Ishikawa (cell line): ENCODE measurements at regions not wholly inside any gene's neighbourhood (a gene's known extent, or its start where the extent isn't known, plus 50 kb on each side); places are given as distances from the start of the nearest gene placed in this dataset.

Experiments used
- CEBPB ChIP-seq: IDR thresholded peaks from 2 replicates; pipeline ENCODE4 v1.6.1; 2012
- CREB1 ChIP-seq: IDR thresholded peaks from 2 replicates; pipeline ENCODE4 v1.6.1; 2012; ENCODE audit warnings: low read depth
- EGR1 ChIP-seq: IDR thresholded peaks from 2 replicates; pipeline ENCODE4 v1.6.1; 2012
- EP300 ChIP-seq: IDR thresholded peaks from 2 replicates; pipeline ENCODE4 v1.6.1; 2012; ENCODE audit warnings: borderline replicate concordance
- FOXM1 ChIP-seq: IDR thresholded peaks from 2 replicates; pipeline ENCODE4 v1.6.1; 2012; ENCODE audit warnings: low read depth, borderline replicate concordance
- NFIC ChIP-seq: IDR thresholded peaks from 2 replicates; pipeline ENCODE4 v1.6.1; 2012
- RAD21 ChIP-seq: IDR thresholded peaks from 2 replicates; pipeline ENCODE4 v1.6.1; 2012; ENCODE audit warnings: low read depth
- REST ChIP-seq: IDR thresholded peaks from 2 replicates; pipeline ENCODE4 v1.6.1; 2012; ENCODE audit warnings: low read depth, mild to moderate bottlenecking
- TAF1 ChIP-seq: IDR thresholded peaks from 2 replicates; pipeline ENCODE4 v1.6.1; 2012; ENCODE audit warnings: low read depth, mild to moderate bottlenecking
- TCF12 ChIP-seq: IDR thresholded peaks from 2 replicates; pipeline ENCODE4 v1.6.1; 2012; ENCODE audit warnings: low read depth
- TEAD4 ChIP-seq: IDR thresholded peaks from 2 replicates; pipeline ENCODE4 v1.6.1; 2012
- YY1 ChIP-seq: IDR thresholded peaks from 2 replicates; pipeline ENCODE4 v1.6.1; 2012; ENCODE audit warnings: low read depth
- ZBTB7A ChIP-seq: IDR thresholded peaks from 2 replicates; pipeline ENCODE4 v1.6.1; 2012; ENCODE audit warnings: low read depth
- TF ChIP-seq, protein P1 (sequence below): IDR thresholded peaks from 2 replicates; pipeline ENCODE4 v1.6.1; 2012
- TF ChIP-seq, protein P2 (sequence below): IDR thresholded peaks from 2 replicates; pipeline ENCODE4 v1.6.1; 2012

DNA sequence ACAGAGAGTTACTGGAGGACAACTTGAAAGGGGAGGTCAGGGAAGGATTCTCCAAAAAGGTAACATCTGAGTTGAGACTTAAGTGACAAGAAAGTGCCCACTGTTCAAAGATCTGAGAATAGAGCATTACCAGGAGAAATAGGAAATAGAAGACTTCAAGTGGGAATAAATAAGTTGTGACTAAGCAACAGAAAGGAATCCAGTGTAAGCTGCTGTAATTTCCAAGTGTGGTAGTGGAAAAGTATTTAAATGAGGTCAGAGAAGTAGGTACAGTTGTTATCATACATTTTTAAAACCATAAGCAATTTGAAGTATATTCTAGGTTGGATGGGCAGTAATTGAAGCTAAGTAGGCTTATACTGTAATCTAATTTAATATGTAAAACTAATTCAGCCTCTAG lies 211.9 kb downstream of the FBXO8 start:
- TF ChIP-seq TEAD4 (no peak), NFIC (no peak), EGR1 (no peak), REST (no peak)

GRCh38 chr4:174069848-174070330 lies 213.6 kb downstream of the FBXO8 start:
- no peak for TF ChIP-seq TEAD4

- TF ChIP-seq TCF12, result no peak
- TF ChIP-seq FOXM1, result no peak
- no peak for TF ChIP-seq TEAD4
- TF ChIP-seq YY1, result no peak
- TF ChIP-seq TAF1, result no peak
- no peak for TF ChIP-seq EGR1
- no peak for TF ChIP-seq REST
- TF ChIP-seq, protein P1, sequence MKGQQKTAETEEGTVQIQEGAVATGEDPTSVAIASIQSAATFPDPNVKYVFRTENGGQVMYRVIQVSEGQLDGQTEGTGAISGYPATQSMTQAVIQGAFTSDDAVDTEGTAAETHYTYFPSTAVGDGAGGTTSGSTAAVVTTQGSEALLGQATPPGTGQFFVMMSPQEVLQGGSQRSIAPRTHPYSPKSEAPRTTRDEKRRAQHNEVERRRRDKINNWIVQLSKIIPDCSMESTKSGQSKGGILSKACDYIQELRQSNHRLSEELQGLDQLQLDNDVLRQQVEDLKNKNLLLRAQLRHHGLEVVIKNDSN, result no peak
- TF ChIP-seq, protein P2, sequence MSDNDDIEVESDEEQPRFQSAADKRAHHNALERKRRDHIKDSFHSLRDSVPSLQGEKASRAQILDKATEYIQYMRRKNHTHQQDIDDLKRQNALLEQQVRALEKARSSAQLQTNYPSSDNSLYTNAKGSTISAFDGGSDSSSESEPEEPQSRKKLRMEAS, result no peak
- TF ChIP-seq EP300, result no peak
- TF ChIP-seq NFIC, result no peak
- TF ChIP-seq CEBPB, result no peak
- TF ChIP-seq RAD21, result no peak
- no peak for TF ChIP-seq ZBTB7A
- TF ChIP-seq CREB1, result no peak
Observed at GRCh38 chr4:174066611-174067205, 216.8 kb downstream of the FBXO8 start.

- TF ChIP-seq TEAD4 (no peak), REST (no peak)
Observed at GRCh38 chr4:174062831-174063230, 220.6 kb downstream of the FBXO8 start.

DNA sequence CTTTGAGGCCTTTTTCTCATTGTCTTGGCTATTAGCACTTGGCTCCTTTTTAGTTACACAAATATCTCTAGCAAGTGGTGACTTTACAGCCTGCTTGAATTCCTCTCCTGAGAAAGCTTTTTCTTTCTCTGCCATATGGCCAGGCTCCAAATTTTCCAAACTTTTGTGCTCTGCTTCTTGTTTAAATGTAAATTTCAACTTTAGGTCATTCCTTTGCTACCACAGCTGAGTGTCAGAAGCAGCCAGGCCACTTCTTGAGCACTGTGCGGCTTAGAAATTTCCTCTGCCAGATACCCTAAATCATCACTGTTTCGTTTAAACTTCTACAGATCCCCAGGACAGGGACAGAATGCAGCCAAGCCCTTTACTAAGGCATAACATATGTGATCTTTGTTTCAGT lies 222.4 kb downstream of the FBXO8 start:
- TF ChIP-seq, protein P2, result no peak
- TF ChIP-seq RAD21 (no peak), CEBPB (no peak), ZBTB7A (no peak), FOXM1 (no peak), TCF12 (no peak), TAF1 (no peak), TEAD4 (no peak), CREB1 (no peak), EP300 (no peak), NFIC (no peak), EGR1 (no peak), YY1 (no peak), REST (no peak)
- TF ChIP-seq, protein P1, result no peak
